GM21576 (cell line): ENCODE measurements at regions not wholly inside any gene's neighbourhood (a gene's known extent, or its start where the extent isn't known, plus 50 kb on each side); places are given as distances from the start of the nearest gene placed in this dataset.

ENCODE experiments used
- ATAC-seq: cut with Tn5 transposase; IDR thresholded peaks from one replicate; pipeline ENCODE4 v1.9.1; 2021; ENCODE audit warnings: mild to moderate bottlenecking, moderate library complexity; ENCODE audit not compliant: unreplicated experiment

DNA sequence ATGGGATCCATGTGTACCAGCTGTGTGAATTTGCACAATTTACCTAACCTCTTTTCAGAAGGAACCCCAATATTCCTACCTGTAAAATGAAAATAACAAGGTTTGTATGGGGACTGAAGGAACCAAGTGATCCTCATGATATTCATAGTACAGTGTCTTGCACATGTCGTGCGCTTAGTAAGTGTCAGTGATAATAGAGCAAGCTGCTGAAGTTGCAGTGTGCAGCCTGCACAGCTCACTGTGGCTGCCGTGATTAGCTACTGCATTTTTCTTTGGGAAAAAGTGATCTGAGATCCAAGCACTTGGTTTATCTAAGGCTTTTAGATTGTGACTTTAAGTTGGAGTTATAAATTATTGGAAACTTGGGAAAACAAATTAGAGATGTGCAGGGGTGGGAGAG lies 135.9 kb upstream of the FRY start:
- ATAC-seq: no peak

DNA sequence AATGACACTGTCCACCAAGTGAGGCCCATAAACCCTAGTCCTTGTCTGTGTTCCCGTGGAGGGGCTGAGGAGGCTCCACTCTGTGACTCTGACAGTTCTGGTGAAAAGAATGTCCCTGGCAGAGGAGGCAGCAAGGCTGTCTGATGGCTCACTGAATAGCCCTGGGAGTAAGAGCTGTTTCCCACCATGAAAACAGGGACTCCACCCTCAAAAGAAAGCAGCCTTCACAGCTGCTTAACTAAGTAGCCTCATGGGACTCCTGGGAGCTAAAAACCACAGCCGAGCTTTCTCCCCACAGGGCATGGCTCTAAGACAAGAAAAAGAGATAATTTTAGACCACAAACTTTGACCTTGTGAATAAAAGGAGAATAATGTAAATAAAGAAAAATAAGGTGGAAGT lies 135.1 kb upstream of the FRY start:
- ATAC-seq: peak; percentile 53

DNA sequence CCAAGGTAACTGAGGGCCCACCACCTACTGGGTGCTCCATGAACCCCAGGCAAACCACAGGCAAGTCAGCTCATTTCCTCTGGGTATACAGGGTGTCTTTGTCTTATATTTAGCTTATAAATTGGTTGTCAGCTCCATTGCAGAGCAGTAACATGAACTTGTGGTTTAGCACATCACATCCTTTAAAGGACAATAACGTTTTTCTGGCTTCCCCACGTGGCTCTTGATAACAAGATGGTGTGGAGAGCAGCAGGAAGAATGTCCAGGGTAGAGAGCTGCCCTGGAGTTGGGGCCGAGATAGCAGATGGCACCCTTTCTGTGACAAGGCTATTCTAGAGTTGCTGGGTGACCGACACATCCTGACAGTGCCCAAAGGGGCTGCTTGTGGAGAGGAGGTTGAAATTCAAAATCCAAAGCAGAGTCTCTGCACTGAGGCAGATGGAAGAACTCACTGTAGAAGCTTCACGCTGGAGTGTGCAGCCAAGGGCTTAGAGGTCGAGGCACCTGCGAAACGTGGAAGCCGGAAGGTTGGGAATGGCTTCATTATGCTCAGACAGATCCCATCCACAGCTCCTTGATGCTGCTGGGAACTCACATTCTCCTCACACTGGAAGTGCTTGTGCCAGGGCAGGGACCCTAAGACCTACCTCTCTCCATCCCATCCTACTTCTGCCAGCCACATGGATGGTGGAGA lies 133.0 kb upstream of the FRY start:
- no peak for ATAC-seq

DNA sequence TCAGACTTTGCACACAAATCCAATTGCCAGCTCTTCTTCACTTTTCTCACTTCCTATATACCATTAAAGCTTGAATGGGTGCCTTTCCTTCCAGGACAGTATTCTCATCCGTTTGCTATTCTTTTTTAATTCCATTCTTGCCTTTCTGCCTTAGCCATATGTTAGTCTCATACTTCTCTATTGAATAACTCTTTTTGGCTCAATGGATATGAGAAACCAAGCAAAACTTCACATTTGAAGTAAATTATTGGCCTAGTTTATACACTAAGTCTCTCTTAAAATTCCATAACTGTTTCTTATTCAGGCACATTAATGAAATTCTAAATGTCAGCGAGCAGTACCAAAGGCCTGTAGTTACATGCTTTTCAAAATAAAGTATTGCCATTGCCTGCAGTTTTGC lies 129.6 kb upstream of the FRY start:
- no peak for ATAC-seq

DNA sequence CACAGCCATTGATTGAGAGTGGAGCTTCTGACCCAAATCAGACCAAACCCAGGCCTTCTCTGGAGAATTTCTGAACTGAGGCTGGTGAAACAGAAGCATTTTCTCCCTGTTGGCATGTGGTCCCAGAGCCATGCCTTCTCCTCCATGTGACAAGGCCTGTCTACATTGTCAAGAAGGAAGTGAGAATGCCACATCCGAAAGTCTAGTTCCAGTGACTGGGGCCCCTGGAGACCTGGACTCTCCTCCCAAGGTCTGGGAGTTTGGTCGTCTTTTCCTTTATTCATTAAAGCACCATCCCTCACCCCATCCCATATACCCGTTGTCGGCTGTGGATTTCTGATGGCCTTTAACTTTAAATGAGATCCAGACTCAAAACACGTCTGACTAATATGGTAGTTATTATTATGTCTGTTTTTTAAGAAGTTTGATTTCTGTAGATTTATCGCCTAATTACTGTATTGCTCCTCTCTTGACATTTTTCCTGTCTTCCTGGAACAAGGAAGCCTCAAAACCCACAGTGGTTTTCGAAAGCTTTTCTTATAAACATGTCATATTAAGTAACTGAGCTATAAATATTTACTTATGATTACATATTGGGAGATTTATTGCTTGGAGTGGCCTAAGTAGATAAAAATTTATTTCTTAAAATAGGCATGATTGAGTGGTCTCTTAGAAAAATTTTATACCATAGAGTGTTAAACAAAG lies 128.3 kb upstream of the FRY start:
- no peak for ATAC-seq

DNA sequence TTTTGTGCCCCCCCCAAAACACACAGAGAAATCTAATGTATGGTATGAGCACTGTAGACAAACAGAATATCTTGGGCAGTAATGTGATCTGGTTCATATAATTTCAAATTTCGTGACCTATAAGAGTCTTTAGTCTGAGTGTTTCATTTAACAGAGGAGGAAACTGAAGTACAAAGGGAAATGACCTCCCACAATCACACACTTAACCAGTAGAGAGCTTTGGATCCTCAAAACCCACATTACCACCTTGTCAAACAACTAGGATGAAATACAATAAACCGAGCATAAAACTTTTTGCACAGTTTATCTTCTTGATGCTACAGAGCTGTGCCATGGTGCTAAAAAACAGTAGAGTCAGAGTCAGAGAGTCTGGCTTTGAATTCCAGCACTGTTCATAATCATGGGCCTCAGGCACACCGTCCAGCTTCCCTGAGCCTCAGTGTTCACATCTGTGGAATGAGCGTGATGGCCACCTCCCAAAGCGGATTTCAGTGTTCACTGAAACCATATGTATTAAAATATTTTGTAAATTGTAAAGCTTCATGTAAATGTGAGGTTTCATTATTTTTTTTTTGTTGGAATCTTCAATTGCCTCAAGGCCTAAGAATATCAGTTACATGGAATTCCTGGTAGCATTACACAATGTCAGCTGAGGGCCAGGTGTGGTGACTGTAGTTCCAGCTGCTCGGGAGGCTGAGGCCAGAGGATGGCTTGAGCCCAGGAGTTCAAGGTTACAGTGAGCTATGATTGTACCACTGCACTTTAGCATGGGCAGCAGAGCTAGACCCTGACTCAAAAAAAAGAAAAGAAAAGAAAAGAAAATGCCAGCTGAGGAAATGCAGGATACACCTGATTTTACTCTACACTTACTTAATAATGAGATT lies 126.4 kb upstream of the FRY start:
- ATAC-seq: no peak

DNA sequence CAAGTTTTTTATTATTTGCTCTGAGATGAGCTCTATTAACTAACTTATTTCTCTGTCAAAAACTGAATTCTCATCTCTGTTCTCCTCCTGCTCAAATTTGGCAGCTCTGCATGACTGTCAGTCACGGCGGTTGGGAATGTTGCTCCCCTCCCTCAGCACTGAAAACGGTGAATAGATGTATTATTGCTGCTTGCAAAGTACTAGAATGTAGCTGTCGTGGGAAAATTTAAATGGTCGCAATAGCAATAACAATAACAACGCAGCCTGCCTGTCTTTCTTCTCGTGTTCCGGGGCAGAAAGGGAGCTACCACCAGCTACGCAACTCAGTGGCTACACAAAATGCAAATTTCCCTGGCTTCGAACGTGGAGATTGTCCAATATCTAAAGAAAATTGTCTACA lies 125.6 kb upstream of the FRY start:
- no peak for ATAC-seq

DNA sequence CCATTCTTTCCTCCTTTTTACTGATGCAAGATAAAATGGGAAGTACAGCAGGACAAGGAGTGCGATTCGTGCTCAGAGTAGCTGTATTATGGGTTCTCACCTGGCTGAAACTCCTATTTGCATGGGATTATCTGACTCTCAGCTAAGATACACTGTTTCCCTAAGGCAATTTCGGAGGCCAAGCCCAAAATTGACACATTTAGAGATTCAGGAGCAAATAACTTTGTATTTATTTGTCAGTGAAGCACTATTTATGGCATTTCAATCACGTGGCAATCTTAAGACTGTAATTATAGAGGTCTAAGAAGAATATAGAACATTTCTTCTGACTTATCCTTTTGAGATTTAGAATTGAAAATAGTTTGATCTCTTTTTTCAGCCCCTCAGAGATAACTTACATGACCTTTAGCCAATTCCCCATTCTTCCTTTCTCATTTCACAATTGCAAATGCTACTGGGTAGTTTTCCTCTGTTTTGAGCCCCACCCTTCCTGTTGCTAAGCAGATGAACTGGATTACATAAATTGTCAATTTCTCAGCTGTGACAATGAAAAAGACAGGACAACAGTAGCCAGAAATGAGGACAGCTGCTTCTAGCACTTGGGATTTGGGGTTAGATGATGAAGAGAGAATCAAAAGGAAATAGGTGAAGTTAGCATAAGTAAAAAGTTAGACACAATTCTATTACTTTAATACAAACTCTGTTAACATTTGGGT lies 122.7 kb upstream of the FRY start:
- ATAC-seq: no peak

DNA sequence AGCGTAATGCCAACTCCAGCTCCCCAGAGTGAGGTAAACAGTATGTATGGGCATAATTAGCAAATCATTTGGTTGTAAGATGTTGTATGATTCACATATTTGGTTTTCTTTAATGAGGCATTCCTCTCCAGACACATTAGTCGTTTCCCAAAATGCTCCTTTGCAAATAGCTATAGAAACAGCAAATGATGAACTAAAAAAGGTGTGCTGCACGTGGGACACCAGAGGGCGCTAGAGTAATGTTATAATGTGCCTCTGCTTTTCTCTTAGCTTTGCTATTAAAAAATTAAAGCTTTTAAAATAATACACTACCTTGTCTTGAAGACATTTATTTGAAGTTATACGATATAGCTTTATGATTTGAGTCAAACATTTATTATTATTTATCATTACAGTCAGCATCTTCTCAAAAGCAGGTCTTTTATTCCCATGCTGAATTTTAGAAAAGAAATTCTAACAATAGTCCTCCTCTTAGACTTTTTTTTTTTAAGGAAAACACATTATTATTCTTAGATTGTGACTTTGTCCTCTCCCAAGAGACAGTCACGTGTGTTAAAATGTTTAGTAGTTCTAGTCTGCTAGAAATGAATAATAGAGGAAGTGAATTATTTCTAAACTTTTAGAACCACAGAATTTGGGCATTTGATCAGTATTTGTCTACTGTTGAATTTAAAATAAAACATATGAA lies 121.6 kb upstream of the FRY start:
- no peak for ATAC-seq

DNA sequence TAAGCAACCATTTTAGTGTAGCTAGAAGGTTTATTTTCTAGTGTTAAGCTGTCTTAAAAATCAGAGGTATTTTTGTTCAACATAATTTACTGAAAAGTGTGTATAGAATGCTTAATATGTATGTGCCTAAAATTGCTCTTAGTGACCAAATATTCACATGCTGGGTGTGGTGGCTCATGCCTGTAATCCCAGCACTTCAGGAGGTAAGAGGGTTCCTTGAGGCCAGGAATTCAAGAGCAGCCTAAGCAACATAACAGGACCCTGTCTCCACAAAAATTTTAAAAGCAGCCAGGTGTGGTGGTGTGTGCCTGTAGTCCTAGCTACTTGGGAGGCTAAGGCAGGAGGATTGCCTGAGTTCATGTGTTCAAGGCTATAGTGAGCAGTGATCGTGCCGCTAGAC lies 120.9 kb upstream of the FRY start:
- ATAC-seq: no peak

DNA sequence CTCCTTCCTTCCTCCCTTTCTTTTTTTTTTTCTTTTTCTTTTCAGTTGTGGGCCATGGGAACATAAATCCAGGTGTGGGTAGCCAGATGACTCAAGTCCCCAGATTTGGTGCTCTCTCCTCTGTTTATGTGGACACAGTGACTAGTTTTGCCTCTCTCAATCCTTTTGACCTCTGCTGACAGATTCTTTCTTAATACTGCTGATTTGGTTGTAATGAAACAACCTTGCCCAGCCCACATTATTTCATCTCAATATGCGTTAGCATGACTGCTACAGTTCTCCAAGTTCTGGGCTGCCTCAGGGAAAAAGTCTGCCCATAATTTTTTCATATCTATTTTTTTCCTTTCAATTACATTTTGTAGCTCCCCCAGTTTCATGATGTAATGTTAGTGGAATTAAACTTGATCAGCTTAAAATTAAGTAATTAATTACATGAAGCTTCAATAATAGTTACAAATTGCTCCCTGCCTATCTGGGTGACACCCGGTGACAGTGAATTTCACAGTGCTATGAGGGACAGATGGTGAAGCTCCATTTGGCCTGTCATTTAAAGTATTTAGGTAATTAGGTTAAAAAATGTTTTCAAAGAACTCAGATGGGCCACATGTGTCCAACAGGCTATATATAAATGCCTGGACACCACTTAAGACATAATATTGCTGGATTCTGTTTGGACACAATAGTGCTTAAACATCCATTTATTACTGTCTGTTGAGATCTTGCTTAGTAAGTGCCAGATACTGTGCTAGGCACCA lies 118.8 kb upstream of the FRY start:
- ATAC-seq: no peak

DNA sequence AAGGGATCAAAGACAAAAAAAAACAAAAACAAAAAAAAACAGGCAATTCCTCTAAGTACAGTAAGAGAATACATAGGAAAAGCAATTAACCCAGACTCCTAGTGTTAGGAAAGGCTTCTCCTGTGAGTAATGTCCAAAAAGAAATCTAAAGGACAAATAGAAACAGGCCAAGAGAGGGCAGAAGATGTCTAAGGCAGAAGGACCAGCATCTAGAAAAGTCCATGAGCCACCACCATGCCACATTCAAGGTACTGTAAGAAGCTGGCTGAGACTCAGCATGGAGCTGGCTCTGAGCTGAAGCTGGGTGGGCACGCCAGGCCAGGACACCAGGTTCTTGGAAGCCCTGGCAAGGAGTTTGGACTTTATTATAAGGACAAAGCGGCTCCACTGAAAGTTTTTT lies 118.1 kb upstream of the FRY start:
- ATAC-seq: no peak

DNA sequence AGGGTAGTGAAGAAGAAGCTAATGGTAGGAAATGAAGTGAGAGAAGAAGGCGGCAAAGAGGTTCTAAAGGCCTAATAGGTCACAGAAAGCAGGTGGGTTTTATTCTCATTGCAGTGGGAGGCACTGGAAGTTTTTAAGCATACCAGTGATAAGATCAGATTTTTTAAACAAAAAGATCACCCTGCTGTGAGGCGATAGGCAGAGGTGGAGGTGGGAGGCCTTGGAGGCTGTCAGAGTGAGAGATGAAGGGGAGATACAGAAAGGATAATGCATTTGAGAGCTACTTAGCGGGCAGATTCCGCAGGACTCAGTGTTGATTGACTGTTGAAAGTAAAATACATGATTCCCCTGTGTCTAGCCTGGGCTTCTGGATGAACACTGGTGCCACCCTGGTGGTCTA lies 116.7 kb upstream of the FRY start:
- no peak for ATAC-seq

DNA sequence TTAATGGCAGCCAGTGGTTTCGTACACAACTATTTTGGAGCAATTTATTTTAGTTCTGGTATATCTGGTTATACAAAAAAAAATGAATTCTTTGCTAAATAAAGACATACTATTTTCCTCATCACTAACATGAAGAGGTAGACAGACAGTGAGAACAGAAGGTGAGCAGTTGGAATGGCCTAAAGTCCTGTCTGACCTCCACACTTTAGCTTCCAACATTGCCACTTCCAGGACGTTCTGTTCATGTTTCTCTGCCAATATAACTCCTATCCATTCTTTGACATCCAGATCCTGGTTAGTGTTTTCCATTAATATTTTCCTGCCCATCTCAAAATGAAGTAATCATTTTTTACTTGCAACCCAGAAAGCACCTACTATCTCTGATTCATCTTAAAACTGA lies 112.9 kb upstream of the FRY start:
- ATAC-seq: no peak

DNA sequence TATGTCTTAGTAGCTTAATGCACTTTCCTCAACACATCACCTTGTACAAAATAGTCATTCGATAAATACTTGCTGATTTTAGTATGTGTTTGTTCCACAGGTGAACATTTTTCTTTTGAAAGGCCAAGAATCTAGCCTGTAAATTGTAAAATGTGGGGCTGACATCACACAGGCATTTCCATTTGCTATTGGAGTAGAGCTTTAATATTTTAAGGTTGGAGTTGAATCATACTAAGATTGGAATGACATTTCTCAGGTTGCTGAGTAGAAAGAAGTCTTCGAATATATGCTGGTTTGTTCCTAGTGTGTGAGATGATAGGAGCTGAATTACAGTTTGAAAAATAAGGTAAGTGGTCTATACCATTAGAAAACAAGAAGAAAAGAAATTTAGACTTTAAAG lies 112.3 kb upstream of the FRY start:
- ATAC-seq: no peak

DNA sequence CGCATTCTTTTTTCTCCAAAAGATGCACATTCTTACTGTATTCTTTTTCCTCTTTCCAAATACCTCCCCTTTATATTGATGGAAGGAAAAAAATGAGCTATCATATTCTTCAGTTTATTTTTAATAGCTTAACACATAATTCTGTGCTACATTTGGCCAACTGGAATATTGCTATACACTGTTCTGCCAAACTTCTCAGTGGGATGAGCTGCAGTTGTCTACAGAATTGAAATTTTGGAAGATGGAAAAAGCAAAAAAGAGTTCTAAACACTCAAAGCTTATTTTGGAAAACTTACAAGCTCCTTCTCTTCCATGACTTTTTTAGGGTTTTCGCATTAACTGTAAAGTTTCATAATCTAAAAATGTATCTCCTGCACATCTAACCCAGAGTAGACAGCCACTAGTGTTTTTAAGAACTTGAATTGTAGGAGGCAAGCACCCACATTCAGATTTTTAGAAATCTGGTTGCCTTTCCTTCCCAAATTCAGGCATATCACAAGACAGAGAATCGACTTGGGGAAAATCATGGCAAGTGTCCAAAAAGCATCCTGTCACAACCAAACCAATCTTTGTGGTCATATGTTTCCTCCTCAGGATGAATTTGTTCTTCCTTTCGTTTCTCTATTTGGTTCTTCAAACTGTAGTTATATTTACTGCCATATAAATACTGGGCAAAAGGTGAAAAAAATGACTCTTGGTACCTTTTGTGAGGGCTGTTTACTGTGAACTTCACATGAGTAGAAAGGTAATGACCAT lies 111.4 kb upstream of the FRY start:
- no peak for ATAC-seq

DNA sequence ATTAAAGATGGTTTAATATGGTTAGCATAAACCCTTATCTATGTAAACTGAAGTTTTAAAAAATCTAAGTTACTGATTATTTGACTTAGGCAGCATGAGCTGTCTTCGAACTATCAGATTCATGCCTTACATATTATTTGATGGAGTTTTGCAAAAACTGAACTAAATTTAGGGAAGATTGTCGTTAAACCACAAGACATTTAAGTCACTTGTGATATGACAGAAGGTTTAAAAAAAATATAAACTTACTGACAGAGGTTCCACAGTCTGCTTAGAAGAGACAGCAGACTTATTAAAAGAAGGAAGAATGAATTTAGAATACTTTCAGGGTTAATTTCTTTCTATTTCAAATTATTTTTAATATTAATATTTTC lies 110.9 kb upstream of the FRY start:
- no peak for ATAC-seq

DNA sequence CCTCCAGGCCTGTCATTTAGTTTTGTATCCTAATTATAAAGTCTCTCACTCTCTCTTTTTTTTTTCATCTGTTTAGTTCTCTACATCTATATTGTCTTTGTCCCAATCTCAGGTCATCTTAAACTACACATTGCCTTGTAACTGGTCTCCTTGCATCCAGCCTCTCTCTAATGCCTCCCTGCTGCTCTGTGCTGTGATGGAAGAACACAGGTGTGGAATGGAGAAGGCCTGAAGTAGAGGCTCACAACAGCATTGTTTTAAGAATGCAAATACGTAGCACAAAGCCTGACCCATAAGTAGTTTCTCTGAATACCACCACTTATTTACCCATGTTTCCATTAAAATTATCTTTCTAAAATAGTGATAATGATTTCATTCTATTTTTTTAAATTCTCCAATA lies 108.8 kb upstream of the FRY start:
- ATAC-seq: no peak

DNA sequence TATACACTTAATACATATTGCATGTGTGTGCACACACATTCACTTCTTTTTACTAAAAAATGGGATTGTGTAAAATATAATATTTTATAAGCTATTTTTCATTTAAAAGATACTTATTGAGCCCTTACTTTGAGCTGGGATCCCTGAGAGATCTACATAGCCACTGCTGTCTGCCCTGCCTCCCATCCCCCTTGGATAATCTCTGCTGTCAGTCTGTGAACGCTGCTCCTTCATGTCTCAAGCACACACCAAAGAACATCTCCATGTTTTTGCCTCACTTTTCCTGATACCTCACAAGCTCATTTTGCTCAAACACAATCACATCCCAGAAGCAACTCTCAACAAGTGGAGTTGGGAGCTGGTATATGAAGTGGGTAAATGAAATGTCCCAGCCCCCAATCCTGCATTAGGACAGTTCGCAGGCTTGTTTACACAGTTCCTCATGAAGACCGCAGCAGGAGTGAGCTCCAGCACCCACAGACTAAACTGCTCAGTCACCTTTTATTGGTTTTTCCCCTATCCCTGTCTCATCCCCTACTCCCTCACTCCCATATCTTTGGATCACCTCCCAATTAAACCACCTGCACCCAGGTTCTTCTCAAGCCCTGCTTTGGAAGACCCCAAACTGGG lies 108.3 kb upstream of the FRY start:
- no peak for ATAC-seq
